ENCODE measurements at regions not wholly inside any gene's neighbourhood (a gene's known extent, or its start where the extent isn't known, plus 50 kb on each side); places are given as distances from the start of the nearest gene placed in this dataset.

- Mint-ChIP-seq H3K36me3 (ENCODE audit: unreplicated experiment) (peaks cover 8% of the 10 kb centered on the region), H3K27me3 (ENCODE audit: unreplicated experiment) (no peaks in the 10 kb centered on the region), H3K4me3 (ENCODE audit: unreplicated experiment) (no peak overlapping the region), H3K4me1 (ENCODE audit: unreplicated experiment) (peaks cover 16% of the 10 kb centered on the region), H3K9me3 (ENCODE audit: unreplicated experiment) (no peaks in the 10 kb centered on the region), H3K27ac (ENCODE audit: unreplicated experiment) (no peak overlapping the region)
- DNase-seq (ENCODE audit: extremely low spot score, unreplicated experiment): no peak
- TF ChIP-seq CTCF (IDR thresholded peaks at IDR 0.05): no peak
Observed at GRCh38 chr3:159895430-159895829, 93.2 kb upstream of the IL12A start.

DNA sequence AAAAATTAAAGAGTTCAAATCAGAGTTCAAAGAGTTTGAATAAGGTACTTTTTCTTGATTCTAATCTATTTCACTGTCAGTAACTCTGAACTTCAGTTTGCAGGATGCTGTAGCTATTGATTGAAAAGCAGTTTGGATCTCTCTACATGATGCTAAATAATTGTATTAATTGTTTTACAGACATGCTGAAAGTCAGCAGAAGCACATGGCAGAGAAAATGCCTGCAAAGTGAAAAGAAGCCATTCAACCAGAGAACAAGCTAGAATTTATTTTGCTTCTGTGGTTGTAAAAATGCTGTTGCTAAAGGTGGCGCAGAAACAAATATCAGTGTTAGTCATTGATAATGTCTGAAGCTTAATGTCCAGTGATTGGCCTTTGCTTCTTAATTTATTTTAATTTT lies 92.1 kb upstream of the IL12A start:
- Mint-ChIP-seq H3K27me3 (ENCODE audit: unreplicated experiment) (no peaks in the 10 kb centered on the region), H3K9me3 (ENCODE audit: unreplicated experiment) (no peaks in the 10 kb centered on the region), H3K4me3 (ENCODE audit: unreplicated experiment) (no peak overlapping the region), H3K27ac (ENCODE audit: unreplicated experiment) (no peak overlapping the region), H3K4me1 (ENCODE audit: unreplicated experiment) (peaks cover 19% of the 10 kb centered on the region), H3K36me3 (ENCODE audit: unreplicated experiment) (peaks cover 8% of the 10 kb centered on the region)
- DNase-seq (ENCODE audit: extremely low spot score, unreplicated experiment): no peak
- no peak for TF ChIP-seq CTCF (IDR thresholded peaks at IDR 0.05)

DNA sequence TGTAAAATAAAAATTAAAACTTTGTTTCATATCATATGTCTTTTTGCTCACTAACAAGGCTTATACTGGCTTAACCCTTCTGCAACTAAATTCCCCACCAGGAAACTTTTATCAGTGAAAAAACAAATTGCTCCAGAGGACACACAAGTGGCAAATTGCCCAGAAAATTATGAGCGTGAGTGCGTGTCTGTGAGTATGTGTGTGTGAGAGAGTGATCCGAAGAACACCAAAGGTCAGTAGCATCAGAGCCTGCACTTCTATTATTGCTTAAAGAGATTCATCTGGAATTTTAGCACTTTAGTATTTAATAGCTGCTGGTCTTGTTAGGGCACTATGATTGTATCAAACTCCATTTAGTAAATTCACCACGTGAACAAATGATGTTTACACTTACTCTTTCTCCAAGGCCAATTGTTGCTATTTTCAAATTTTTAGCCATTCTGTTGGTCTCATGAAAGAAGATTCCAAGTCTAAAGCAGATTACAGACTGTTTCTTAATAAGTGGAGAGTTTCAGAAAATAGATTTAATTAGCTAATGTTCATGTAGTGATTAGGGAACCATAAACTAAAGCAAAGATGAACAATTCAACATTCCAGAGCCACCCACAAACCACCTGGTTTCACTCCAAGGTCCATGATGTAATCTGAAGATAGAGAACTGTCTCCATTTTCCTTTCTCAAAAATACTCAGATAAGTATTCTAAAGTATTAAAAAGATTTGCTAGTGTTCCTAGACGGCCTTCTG lies 91.1 kb upstream of the IL12A start:
- H3K4me1 Mint-ChIP-seq (ENCODE audit: unreplicated experiment): peaks cover 17% of the 10 kb centered on the region
- no peaks in the 10 kb centered on the region for H3K27me3 Mint-ChIP-seq (ENCODE audit: unreplicated experiment)
- H3K9me3 Mint-ChIP-seq (ENCODE audit: unreplicated experiment): no peaks in the 10 kb centered on the region
- H3K36me3 Mint-ChIP-seq (ENCODE audit: unreplicated experiment): peaks cover 8% of the 10 kb centered on the region
- no peak overlapping the region for H3K4me3 Mint-ChIP-seq (ENCODE audit: unreplicated experiment)
- no peak for DNase-seq (ENCODE audit: extremely low spot score, unreplicated experiment)
- TF ChIP-seq CTCF (IDR thresholded peaks at IDR 0.05): no peak
- H3K27ac Mint-ChIP-seq (ENCODE audit: unreplicated experiment): no peak overlapping the region

DNA sequence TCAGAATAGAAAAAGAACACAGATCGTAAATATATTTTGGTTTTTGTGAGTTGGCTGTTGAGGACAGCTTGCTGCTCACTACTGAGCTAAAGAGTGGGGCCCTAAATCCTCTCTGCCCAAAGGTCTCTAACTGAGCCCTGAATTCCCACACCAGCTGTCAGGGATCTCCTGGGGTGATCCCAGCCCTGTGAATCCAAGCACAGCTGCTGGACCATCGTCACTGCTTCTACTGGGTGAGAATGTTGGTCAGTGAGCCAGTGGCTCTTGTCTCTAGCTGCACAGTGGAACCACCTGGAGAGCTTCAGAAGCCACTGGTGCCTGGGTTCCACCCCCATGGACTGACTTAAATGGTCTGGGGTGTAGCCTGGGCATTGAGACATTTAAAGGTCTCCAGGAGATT lies 90.5 kb upstream of the IL12A start:
- H3K4me1 Mint-ChIP-seq (ENCODE audit: unreplicated experiment): peaks cover 17% of the 10 kb centered on the region
- H3K27ac Mint-ChIP-seq (ENCODE audit: unreplicated experiment): no peak overlapping the region
- TF ChIP-seq CTCF (IDR thresholded peaks at IDR 0.05): no peak
- no peak for DNase-seq (ENCODE audit: extremely low spot score, unreplicated experiment)
- no peak overlapping the region for H3K4me3 Mint-ChIP-seq (ENCODE audit: unreplicated experiment)
- H3K36me3 Mint-ChIP-seq (ENCODE audit: unreplicated experiment): peaks cover 8% of the 10 kb centered on the region
- no peaks in the 10 kb centered on the region for H3K9me3 Mint-ChIP-seq (ENCODE audit: unreplicated experiment)
- H3K27me3 Mint-ChIP-seq (ENCODE audit: unreplicated experiment): no peaks in the 10 kb centered on the region

DNA sequence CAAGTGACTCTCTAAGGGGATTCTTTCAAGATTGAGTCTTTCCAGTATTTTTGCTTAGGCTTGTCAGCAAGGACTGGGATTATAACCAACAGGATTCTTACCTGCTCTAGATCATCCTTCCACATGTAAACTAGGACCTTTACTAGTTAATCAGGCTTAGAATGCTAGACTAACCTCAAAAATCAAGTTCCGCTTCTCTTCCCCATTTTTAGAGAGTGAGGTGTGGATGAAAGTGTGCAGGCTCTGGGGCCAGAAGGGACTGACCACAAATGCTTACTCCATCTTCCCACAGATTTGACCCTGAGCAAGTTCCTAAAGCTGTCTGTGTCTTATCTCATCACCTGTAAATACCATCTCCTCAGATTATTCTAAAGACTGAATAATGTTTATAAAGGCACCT lies 89.5 kb upstream of the IL12A start:
- no peak for TF ChIP-seq CTCF (IDR thresholded peaks at IDR 0.05)
- H3K4me3 Mint-ChIP-seq (ENCODE audit: unreplicated experiment): no peak overlapping the region
- peaks cover 16% of the 10 kb centered on the region for H3K4me1 Mint-ChIP-seq (ENCODE audit: unreplicated experiment)
- DNase-seq (ENCODE audit: extremely low spot score, unreplicated experiment): no peak
- no peaks in the 10 kb centered on the region for H3K9me3 Mint-ChIP-seq (ENCODE audit: unreplicated experiment)
- no peaks in the 10 kb centered on the region for H3K27me3 Mint-ChIP-seq (ENCODE audit: unreplicated experiment)
- no peak overlapping the region for H3K27ac Mint-ChIP-seq (ENCODE audit: unreplicated experiment)
- H3K36me3 Mint-ChIP-seq (ENCODE audit: unreplicated experiment): peaks cover 8% of the 10 kb centered on the region
